HG02798 (cell line): ENCODE measurements at regions not wholly inside any gene's neighbourhood (a gene's known extent, or its start where the extent isn't known, plus 50 kb on each side); places are given as distances from the start of the nearest gene placed in this dataset.

Experiments used
- ATAC-seq: cut with Tn5 transposase; IDR thresholded peaks from one replicate; pipeline ENCODE4 v1.9.1; 2021; ENCODE audit warnings: mild to moderate bottlenecking; ENCODE audit not compliant: unreplicated experiment, poor library complexity

DNA sequence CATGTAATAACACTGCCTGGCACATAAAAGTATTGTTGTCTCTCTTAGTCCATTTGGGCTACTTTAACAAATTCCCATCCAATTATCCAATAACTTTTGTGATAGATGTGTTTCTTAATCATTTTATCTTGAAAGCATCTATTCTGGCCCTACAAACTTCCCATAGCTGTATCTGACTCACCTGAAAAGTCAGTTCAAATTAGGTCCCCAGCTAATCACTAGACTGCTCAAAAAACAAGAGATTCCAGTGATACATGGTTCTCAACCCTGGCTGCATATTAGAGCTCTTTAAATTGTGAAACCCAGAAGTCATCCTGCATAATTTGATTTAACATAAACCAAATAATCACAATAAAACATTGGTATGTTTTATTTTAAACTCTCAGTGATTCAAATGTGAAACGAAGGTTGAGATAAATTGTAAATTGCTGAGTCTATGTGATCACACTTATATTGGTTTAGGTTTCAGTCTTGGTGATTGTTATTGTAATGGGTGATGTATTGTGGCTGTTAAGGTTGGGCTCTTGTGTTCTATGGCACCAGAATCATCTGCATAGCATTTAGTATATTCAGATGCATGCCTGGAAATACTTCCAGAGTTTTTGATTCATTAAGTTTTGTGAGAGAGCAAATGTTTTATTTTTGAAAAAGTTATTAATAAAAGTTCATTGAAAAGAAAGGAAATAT, 268.9 kb upstream of the KCNMB2 start:
- no peak for ATAC-seq

DNA sequence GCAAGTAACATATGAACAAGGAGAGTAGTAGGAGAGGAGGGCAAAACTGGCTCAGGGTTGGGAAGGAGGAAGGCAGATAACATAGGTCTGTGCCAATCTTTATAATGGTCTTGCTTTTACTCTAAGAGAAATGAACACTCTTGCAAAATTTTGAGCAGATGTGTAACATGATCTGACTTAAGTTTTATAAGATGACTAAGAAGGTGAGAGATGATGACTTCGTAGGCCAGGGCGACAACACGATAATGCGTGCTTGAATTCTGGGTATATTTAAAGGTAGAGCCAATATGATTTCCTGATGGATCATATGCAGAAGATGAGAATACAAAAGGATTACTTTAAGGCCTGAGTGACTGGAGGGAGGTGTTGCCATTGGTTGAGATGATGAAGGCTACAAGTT, 265.4 kb upstream of the KCNMB2 start:
- ATAC-seq: no peak

DNA sequence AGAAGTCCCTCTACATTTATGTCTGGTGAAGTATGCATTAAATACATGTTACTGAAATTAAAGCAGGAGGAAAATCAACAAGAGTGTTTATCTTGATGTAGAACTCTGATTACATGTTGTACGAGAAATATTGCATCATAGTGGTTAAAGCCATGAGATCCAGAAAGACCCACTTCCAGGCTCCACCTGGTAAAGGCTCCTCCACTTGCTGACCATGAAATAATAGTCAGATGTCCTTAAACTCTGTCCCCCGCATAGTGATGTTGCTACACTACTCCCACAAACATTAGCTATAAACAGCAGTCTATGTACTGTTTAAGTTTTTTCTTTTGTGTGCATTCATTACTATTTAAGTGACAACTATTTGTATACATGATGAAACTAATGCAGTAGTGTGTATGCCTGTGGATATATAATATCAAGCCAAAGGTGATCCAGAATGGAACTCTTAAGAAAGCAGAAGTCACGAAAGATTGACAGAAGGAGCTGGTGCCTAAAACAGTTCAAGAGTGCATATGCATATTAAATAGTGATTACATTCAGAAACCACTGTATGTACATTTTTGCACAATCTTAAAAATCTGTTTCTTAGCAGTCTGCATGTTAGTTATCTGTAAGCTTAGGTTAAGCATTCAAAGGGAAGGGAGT, 264.4 kb upstream of the KCNMB2 start:
- no peak for ATAC-seq

DNA sequence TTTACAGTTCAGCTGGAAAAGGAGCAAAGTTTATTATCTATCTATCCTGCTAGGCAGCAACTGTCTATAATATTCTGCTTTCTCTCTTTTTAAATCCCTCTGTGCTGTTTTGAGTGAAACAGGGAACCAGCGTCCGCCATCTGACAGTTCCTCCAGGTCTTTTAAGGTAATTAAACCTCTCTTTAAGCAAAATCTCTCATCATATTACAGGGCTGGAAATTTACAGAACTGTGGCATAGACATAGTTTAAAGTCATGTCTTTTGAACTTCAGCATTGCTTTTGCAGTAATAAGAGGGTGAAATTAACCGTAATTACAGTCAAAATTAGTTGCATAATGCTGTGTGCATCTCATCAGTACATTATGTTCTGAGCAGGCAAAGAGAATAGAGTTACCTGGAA, 263.4 kb upstream of the KCNMB2 start:
- ATAC-seq: no peak

DNA sequence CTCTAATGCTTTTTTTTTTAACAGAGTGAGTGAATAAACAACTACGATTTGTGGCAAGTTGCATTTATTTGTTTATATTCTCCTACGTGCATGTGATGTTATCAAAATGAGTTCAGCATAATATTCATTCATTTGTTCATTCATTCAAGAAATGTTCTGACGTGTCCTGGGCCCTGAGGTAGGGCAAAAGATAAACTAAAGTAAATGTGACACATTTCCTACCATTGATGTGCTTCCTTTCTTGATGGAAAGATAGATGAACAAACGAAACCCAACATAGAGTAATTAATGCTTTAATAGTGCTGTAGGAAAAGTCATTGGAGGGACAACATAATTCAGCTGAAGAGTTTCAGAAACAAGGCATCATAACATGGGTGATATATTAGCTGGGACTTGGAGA, 261.5 kb upstream of the KCNMB2 start:
- no peak for ATAC-seq

- ATAC-seq: no peak
These were observed 260.9 kb upstream of the KCNMB2 start for GRCh38 chr3:178275311-178275710.

DNA sequence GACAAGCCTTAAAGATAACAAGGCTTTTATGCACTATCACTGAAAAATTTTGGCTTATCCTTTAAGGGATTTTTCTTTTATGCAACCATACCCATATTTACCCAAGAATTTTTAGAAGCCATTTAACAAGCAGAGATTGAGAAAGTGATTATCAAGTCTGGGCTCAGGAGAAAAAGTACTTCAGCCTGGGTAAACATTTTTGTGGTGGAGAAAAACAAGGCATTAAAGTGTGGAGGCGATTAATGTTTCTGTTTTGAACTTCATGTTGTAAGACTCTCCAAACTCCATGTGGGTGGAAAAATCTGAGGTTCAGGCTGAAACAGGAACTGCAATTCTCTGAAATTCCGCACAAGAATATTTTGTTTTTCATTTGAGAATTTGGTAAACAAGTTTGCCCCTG, 260.4 kb upstream of the KCNMB2 start:
- ATAC-seq: no peak

- ATAC-seq: no peak
These were observed 258.6 kb upstream of the KCNMB2 start for GRCh38 chr3:178277605-178278004.

DNA sequence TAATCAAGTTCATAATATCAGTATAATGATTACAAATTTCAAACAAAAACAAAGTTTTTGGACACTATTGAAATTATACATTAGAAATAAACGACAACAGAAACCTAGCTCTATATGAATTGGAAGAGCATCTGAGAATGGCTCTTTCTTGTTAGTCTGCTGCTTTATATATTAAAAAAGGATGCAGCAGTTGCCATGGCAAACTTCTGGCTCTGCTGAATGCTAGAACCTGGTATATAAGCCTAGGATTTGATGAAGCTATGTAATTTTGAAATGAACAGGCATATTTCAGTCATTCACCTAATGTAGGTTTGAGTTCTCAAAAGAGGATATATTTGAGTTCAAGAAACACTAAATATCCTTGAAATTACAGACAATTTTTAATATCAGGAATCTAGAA, 252.7 kb upstream of the KCNMB2 start:
- ATAC-seq: no peak

- ATAC-seq: no peak
These were observed 252.1 kb upstream of the KCNMB2 start for GRCh38 chr3:178284181-178284580.

- ATAC-seq: no peak
These were observed 248.2 kb upstream of the KCNMB2 start for GRCh38 chr3:178288074-178288473.

DNA sequence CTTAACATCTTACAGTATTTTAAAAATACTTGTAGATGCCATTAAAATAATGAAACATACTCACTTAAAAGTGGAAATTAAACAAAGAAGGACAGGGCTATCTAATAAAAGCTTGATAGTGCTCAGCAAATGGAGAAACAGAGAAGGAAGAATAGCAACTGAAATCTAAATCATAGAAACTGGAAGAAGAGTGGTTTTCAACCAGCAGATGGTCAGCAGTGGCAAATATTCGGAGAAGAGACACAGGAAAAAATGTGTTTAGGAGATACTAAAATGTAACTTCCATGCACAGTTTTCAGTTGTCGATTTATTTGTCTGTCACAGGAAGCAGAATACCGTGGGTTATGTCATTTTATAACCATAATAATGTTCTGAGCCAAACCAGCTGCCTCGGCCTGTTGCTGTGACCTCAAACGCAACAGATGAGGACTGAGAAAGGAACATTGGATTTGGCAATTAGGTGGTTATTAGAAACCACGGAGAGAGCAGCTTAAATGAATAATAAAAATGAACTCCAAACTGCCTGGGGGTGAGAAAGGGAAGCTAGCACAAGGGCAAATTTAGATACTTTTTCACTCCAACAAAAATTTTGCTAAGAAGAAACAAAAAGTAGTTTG, 246.6 kb upstream of the KCNMB2 start:
- no peak for ATAC-seq

DNA sequence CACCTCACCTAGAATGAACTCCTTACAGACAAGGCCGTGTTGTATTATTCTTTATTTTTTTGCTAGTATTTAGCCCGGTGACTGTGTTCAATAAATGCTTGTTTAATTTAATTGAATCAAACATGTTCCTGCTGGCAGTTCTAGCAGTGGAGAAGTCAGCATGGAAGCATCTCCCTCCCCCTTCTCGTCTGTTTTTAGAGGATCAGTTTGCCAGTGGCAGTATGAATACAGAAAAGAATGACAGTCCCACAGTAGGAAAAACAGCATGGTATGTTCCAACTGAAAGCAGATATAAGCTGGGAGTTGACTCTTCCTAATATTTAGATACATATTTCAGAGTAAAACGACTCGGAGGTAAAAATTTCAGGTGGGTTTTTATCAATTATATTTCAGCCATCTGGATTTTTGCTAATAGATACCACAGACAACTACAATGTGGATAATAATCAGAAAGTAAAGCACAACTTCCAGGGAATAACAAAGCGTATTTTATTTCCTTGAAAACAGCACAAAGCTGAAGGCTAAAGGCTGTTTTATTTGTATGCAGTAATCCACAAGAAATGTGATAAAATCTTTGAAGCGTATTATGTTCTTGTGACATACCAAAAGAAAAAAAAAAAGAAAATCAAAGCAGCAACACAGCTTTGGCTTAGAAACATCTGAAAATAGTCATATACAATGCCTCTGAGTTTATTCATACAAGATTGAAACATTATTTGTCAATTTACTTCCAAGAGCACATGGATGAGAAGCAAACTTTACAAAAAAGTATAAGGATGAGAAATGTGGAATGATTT, 244.5 kb upstream of the KCNMB2 start:
- ATAC-seq: no peak

DNA sequence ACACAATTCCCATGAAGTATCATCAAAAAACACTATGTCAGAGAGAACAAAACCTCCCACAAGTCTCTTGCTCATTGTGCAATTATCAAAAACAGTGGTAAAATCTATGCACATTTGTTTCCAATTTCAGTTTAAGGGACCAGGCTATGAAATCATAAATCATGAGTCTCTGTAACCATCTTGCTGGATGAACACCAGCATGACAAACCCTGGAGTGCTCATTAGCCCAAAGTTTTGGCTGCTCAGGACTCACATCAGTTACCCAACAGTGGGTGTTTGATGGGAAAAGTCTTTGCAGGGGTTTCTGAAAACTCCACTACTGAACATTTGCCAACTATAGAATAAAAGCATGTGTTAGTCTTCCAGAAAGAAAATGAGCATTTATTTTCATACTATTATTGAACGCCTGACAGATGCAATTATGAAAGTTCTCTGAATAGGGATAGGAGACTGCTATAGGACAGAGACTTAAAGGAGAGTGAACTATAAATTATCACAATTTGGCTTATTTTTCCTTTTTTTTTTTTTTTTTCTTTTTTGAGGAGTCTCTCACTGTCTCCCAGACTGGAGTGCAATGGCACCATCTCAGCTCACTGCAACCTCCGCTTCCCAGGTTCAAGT, 240.8 kb upstream of the KCNMB2 start:
- no peak for ATAC-seq

DNA sequence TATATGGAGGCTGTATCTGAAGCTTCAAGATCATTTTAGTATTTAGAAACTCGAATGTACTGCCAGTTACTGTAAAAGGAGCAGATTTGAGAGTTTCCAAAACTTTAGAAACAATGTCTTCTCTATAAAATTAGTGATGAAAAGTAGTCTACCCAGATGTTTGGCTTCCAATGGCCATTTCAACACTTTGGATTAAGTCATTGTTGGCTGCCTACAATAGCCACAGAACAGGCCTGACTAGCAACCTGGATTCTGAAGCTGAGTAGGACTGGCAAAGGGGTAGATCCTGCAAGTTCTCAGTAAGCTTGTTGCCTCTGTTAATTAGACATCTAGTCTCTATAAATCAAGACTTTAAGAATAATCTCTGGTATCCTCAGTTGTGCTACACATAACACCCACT, 239.0 kb upstream of the KCNMB2 start:
- no peak for ATAC-seq

- ATAC-seq: no peak
These were observed 238.5 kb upstream of the KCNMB2 start for GRCh38 chr3:178297740-178298139.

GRCh38 chr3:178300441-178300959, 235.7 kb upstream of the KCNMB2 start:
- ATAC-seq: no peak

GRCh38 chr3:178302966-178303930, 233.0 kb upstream of the KCNMB2 start:
- ATAC-seq: no peak

DNA sequence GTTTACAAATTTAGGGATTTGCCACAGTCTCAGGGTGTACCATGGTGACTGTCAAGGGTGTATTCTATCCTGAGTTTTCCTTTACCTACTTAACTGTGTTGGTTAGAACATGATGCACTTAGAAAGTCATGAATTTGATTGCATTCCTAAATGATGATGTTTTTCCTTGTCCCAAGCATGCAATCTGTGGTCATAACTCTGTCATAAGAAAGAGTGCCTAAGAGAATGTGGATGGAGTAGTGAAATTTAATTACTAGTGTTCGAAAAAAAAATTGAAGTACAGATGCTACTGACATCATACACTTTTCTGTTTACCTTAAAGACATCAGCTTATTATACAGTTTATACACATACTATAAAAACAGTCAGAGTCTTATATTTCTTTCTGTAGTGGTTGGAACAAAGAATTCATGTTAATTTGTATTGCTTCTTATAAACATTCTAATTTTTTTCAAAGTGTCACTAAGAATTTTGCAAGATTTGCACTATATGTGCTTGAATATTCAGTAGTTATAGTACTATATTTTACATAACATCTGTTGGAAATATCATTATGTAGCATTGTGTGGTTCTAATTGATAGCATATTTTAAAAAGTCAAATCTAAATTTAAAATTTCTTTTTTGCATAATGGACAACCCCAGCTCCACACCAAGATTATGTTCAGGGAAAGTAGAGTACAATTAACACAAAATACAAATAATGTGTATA, 231.3 kb upstream of the KCNMB2 start:
- ATAC-seq: no peak
